Left ventricle myocardium inferior (tissue), 1 donor: ENCODE measurements at regions not wholly inside any gene's neighbourhood (a gene's known extent, or its start where the extent isn't known, plus 50 kb on each side); places are given as distances from the start of the nearest gene placed in this dataset.

Source experiments
- DNase-seq: peaks from one replicate; pipeline ENCODE4 v3.0.0-alpha.2; 2020
- H3K27ac ChIP-seq: fragments of 200-600 bp; replicated peaks from 2 replicates; pipeline ENCODE4 v1.8.0; 2021
- H3K27me3 ChIP-seq: fragments of 200-600 bp; 2 replicates; pipeline ENCODE4 v1.8.0; 2021; ENCODE audit warnings: low read depth
- H3K36me3 ChIP-seq: fragments of 200-600 bp; 2 replicates; pipeline ENCODE4 v1.8.0; 2021
- H3K4me1 ChIP-seq: fragments of 200-600 bp; 2 replicates; pipeline ENCODE4 v1.8.0; 2021
- H3K4me3 ChIP-seq: fragments of 200-600 bp; 2 replicates; pipeline ENCODE4 v1.8.0; 2021; ENCODE audit warnings: mild to moderate bottlenecking, moderate library complexity
- H3K9me3 ChIP-seq: fragments of 200-600 bp; replicated peaks from 2 replicates; pipeline ENCODE4 v1.8.0; 2021
- CTCF ChIP-seq: fragments of 200-600 bp; IDR thresholded peaks from 2 replicates; pipeline ENCODE4 v1.8.0; 2021; ENCODE audit warnings: antibody characterized with exemption, mild to moderate bottlenecking, borderline replicate concordance
- intact Hi-C: fragments of 100-400 bp; cut with micrococcal nuclease; formaldehyde crosslinking; loops from one replicate; pipeline ENCODE4 v1.11.0; 2022
- donor health status: DM: no; HTN: yes; CAD: no; lungs with severe emphysema.

- Histone ChIP-seq H3K9me3 (peaks cover 5% of the 10 kb centered on the region), H3K36me3 (no peaks in the 10 kb centered on the region), H3K4me1 (no peaks in the 10 kb centered on the region), H3K4me3 (no peak overlapping the region), H3K27me3 (no peaks in the 10 kb centered on the region), H3K27ac (no peak overlapping the region)
- no peak for TF ChIP-seq CTCF
- intact Hi-C loops: no loop called here
- no peak for DNase-seq
Observed at GRCh38 chr1:239049571-239049970, 336.8 kb upstream of the CHRM3 start.

GRCh38 chr1:239044829-239045228 is 341.5 kb upstream of the CHRM3 start:
- H3K27ac ChIP-seq: no peak overlapping the region

GRCh38 chr1:239040523-239040922 is 345.8 kb upstream of the CHRM3 start:
- no peak overlapping the region for H3K27ac ChIP-seq
- intact Hi-C loops: no loop called here
- TF ChIP-seq CTCF: no peak

More at GRCh38 chr1:239044829-239045228, 341.5 kb upstream of the CHRM3 start:
- H3K9me3 ChIP-seq: no peaks in the 10 kb centered on the region
- no peaks in the 10 kb centered on the region for H3K4me1 ChIP-seq
- TF ChIP-seq CTCF: no peak
- no peak for DNase-seq
- intact Hi-C loops: no loop called here
- no peak overlapping the region for H3K4me3 ChIP-seq
- no peaks in the 10 kb centered on the region for H3K36me3 ChIP-seq
- H3K27me3 ChIP-seq: no peaks in the 10 kb centered on the region

GRCh38 chr1:239031310-239031709 is 355.1 kb upstream of the CHRM3 start:
- TF ChIP-seq CTCF: no peak
- no peak overlapping the region for H3K4me3 ChIP-seq
- H3K4me1 ChIP-seq: no peaks in the 10 kb centered on the region
- no peak overlapping the region for H3K27ac ChIP-seq
- H3K36me3 ChIP-seq: no peaks in the 10 kb centered on the region
- no peak for DNase-seq
- H3K9me3 ChIP-seq: peaks cover 6% of the 10 kb centered on the region
- intact Hi-C loops: no loop called here
- no peaks in the 10 kb centered on the region for H3K27me3 ChIP-seq

More at GRCh38 chr1:239040523-239040922, 345.8 kb upstream of the CHRM3 start:
- Histone ChIP-seq H3K4me1 (no peaks in the 10 kb centered on the region), H3K36me3 (no peaks in the 10 kb centered on the region), H3K9me3 (no peaks in the 10 kb centered on the region), H3K4me3 (no peak overlapping the region), H3K27me3 (no peaks in the 10 kb centered on the region)
- no peak for DNase-seq

GRCh38 chr1:239025997-239026694 is 360.2 kb upstream of the CHRM3 start:
- H3K4me1 ChIP-seq: no peaks in the 10 kb centered on the region
- DNase-seq: no peak
- no peak overlapping the region for H3K27ac ChIP-seq
- intact Hi-C loops: no loop called here
- no peaks in the 10 kb centered on the region for H3K27me3 ChIP-seq
- no peak overlapping the region for H3K4me3 ChIP-seq
- no peak for TF ChIP-seq CTCF
- H3K9me3 ChIP-seq: no peaks in the 10 kb centered on the region
- no peaks in the 10 kb centered on the region for H3K36me3 ChIP-seq
